DMS153 (cell line): ENCODE measurements at regions not wholly inside any gene's neighbourhood (a gene's known extent, or its start where the extent isn't known, plus 50 kb on each side); places are given as distances from the start of the nearest gene placed in this dataset.

ENCODE experiments used
- DNase-seq: peaks from one replicate; lab custom pipeline; 2025; lab: John Stamatoyannopoulos, UW

DNA sequence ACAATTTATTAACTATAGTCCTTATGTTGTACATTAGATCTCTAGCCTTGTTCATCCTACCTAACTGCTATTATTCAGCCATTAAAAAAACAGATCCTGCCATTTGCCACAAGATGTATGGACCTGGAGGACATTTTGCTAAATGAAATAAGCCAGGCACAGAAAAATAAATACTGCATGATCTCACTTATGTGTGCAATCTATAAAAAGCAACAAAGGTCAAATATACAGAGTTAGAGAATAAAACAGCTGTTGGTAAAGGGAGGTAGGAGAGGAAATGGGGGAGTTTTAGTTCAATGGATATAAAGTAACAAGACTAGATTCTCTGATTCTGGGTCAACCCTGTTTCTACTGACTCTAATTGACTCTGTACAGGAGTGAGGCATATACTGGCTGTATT, 103.3 kb upstream of the FAM9C start:
- DNase-seq, result no peak

DNA sequence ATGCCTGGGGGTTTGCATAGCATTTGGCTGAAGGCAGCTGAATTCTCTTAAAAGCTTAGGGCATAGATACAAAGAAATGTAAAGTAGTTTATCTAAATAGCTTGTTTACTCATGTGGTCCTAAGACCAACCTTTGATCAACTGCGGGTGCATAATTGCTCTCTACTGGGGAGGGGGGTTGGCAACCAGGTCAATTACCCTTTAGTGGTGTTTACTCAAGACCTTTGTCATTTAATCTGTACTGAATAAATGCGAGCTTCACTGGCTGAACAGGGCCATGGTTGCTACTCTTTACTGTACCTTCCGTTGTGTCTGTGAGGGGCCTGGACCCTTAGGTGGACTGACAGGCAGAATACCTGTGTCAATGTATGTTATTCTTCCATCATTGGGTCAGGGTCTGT, 102.7 kb upstream of the FAM9C start:
- DNase-seq, result no peak

DNA sequence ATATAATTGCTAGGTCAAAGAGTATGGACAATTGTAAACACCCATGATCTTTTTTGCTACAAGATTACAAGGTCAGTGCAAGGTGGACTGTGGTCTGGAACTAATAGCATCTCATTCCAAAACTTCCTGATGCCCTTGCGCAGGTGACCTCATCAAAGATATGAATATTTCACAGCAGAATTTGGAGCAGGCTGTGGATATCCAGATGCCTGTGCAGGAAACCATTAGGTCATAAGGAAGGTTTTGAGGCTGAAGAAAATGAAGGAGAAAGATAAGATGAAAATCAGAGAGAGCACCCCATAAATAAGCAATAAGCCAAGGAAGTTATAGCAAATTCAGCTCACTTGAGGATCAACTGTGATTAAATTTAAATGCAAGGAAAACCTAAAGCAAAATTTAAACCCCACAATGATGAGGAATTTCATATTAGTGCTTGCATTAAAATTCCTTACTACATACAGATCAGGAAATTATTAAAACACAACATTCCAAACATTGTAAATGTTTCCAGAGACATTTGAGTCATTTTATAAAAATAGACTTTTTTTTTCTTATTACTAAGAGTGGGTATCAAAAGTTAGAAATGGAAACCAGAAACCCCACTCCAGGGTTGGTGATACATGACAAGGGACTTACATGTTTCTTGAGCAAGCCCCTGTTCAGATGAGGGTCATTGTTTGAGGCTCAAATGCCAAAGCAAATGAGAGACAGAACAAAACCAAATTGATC, 100.7 kb upstream of the FAM9C start:
- no peak for DNase-seq

DNA sequence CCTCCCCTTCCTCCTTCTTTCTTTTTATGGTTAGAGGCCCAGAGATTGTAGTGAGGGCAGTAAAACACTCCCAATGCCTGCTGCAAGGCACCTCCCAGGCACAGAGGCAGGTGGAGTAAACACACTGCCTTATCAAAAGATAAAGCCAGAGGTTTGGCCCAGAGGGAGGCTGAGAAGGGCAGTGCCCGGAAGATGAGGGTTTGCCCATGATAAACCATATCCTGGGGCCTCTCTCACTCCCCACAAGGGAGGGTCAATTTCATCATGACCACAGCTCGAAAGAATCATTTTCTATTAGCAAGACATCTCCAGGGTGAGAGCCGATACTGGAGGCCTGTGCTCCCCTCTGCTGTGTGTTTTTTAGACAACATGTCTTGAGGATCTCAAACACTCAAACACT, 98.5 kb upstream of the FAM9C start:
- DNase-seq, result no peak

DNA sequence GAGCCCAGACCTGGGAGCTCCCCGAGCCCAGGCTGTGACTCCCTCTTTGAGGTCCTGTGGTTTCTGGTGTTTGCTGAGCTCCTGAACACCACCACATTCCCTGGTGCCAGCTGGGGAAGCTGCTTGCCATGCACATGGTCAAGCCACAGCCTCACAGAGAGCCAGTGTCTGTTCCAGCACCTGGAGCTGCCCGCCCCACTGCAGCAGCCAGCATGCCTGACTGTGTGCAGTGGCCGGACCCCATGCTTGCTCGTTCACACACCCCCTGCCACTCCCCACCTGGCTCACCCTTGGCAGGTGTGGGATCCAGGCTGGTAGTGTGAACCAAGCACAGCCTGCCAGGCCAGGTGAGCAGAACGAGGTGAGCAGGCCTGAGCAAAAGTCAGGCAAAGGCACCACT, 95.6 kb upstream of the FAM9C start:
- no peak for DNase-seq

DNA sequence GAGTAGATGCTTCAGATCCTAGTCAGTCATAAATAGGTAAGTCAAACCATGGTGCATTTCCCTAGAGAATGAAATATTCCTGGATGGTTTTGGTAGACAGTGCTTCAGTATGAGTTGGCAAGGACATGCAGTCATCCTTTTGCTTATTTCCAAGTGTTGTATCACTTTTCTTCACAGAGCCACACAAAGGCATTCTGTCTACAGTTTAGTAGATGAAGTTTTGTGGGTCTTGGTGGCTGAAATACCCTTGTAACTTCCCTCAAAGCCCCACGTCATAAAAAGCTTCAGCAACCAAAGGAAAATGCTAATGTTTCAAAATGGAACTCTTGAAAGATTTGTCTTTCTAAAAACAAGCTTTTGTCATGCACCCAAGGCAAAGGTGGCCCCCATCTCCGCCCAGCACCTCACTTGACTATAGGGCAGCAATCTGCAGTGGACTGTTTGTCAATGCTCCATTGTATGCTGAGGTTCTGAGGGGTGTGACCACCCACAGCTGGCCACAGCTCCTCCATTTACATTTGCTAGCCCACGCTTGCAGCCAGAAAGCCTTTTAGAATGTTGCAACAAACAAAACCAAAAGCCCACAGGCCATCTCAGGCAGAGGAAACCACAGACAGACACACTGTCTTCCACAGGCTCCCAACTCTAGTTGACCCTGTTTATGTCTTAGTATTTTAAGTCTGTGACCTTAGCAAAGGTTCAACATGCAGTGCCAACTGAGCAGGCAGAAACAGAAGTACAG, 87.1 kb upstream of the FAM9C start:
- DNase-seq, result no peak

DNA sequence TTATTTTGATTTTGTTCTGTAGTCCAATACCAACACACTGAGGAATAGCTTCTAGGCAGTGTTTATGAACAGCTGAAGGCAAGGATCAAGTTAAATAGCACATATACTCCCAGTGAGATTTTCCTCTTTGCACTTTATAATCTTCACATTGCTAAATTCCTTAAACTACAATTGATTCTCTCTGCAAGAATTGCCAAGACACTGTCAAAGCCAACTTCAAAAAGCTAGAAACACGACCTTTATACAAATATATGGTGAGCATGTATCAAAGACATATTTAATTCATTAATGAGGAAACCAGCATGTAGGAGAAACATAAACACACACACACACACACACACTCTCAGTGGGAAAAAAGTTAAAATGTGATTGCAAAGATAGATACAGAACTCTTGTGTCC, 86.4 kb upstream of the FAM9C start:
- DNase-seq, result no peak

DNA sequence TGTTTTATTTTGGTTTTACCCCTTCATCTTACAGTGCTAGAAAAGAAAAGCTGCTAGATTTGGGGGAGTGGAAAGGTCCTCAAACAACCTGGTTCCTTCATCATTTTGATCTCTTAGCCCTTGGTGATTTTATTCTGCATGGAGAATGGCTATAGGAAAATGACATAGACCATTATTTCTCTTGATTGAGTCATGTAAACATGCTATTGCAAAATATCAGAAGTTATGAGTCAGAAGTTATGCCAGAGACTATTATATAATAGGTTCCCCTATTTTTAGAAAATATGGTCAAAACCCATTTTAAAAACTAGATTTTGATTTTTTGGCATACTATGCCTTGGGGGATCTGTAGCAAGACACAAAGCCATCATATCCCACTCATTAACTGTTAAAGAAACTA, 83.7 kb upstream of the FAM9C start:
- DNase-seq, result no peak

DNA sequence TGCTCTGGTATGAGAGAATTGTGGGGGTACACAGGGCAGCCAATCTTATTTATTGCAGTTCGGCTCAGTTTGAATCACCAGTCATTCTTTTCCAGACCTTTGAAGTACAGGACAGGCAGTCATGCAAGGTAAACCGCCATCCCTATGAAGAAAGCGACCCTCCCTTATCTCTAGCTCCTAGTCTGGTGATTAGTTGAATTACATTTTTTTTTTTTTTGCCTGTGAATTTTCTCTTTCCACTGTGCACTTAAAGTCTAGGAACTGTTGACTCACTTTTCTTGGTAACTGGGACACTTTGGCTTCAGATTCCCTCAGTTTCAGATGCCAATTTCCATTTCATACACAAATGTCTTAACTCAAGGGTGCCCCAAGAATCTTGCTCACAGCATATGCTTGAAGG, 82.4 kb upstream of the FAM9C start:
- no peak for DNase-seq

DNA sequence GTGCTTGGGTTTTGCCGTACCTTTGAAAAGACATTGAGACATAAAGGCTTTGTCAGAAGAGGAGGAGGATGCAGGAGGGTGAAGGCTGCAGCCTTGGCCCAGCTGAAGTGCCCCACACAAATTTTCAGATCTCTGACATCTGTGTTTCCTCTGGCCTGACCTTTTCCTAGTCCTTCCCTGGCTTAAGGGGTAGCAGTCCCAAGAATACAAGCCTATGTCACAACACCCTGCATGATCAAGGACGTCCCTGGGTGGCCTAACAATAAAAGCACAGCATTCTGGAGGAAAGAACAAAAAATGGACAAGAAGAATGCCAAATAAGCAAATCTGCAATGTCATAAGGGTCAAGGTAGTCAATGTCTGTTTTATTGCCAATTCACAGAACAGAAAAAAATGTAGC, 80.8 kb upstream of the FAM9C start:
- DNase-seq, result no peak

DNA sequence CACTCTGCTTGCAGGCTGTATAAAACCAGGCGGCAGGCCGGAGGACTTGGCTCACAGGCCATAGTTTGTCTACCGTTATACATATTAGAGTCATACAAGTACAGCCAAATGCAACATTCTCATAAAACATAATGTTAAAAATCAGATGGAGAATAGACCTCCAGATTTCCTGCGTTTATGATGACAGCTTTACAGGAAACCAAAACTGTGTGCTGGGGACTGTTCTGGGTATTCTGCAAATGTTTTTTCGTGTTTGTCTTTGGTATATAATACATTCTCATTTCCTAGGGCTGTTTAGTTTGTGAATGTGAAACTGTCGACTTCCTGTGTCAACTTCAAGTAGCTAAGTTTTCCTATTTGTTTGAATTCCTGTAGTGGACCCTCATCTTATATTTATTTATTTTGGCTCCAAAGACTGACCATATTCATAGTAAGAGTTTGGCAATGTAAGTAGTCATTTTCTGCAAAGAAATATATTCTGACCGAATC, 79.5 kb upstream of the FAM9C start:
- no peak for DNase-seq

DNA sequence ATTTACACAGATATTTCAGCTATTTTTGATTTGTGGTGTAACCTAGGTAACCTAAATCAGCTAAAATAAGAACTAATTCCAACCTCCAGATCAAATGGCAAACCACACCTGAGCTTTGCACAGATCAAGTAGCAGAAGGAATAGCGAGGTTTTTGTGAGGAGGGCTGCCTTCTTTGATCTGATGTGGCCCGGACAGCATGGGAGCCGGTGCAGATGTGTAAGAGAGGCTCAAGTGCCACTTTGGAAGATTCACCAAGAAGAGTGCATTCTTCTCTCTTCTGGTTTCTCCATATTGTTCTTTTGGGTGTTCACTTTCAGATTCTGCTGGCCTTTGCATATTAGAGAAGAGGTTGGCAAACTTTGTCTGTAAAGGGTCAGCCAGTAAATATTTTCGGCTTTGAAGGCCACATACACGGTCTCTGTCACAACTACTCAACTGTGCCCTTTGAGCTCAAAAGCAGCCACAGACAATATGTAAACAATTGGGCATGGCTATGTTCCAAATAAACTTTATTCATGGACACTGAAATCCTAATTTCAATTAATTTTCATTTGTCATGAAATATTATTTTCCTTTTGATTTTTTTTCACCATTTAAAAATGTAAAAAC, 78.9 kb upstream of the FAM9C start:
- no peak for DNase-seq

DNA sequence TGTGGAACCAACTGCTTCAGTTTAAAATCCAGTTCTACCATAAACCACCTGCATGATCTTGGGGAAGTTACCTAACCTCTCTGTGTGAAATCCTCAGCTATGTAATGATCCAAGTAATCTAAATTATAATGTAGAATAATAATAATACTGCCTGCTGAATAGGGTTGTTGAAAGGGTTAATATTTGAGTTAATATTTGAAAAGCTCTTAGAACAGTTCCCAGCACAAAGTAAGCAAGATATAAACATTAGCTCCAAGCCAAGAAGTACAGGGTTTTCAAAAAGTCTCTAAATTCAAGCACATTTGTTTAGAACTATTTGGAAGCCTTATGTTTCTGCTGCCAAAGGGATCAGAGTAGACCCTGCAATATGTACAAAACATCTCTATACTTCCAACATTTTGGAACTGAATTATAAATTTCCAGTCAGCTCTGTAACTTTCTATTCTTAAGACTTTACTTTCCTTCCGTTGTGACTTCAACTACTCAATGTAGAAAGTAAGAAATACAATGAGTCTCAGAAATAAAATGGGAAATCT, 76.7 kb upstream of the FAM9C start:
- no peak for DNase-seq

DNA sequence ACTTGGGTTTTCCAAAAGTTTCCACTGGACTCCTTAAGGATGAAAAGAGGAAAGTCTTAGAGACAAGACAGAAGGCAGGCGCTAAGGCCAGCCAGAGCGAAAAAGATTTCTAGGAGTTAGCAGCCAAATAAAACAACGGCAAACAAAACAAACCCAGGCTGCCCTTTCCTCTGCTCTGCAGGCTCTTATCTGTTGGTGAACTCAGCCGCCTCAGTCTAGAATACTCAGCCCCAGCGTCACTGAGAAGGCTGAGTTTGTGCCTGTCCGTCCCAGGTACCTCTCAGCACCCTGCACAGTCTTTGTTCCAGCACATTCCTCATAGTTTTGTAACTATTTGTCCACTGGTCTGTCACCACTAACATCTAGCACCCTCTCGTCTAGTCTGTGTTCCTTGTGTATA, 75.6 kb upstream of the FAM9C start:
- DNase-seq, result no peak

DNA sequence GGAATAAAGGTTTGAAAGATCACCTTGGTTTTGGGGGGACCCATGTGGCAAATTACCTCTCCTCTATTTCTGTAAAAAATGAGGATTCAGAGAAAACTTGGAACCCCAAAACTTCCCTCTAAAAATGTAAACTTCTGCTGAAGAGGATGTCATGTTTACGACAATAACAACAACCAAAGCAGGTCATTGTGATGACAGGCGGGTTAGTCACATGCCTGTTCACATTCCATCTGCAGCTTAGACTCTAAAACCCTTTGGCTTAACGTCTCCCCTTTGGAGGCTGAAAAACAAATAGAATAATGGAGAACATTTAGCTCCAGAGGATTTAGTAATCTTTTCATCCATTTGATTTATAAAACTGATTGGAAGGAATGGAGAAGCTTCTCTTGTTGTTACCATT, 75.0 kb upstream of the FAM9C start:
- DNase-seq, result no peak

DNA sequence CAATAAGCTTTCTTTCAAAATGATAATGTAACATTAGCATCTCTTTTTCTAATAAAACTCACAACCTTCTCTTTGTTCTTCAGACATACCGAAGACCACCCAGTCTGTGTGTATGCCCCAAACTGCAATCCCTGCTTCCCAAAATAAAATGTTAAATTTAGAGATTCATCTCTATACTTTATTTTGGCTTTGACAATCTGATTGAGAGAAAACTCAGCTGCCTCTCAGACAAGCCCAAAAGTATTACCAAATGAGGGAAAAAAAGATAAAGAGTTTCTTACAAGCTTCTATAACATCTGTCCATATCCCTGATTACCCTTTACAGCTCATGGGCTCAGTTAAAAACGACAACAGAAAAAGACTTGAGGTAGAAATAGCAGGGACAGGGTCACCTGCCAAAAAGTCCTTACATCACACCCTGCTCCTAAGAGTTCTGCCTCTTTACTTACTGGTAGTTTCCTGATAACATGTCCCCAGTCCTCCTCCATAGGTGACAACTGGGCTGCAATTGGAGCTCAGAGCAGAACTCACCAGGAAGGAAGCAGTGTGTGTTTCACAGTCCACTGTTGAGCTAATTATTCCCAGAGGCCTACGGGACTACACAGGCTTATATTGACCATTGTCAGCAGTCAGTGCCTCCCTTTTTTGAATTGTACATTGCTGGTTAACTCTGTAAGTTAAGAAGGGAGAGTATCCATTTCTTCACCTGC, 70.9 kb upstream of the FAM9C start:
- DNase-seq, result no peak

DNA sequence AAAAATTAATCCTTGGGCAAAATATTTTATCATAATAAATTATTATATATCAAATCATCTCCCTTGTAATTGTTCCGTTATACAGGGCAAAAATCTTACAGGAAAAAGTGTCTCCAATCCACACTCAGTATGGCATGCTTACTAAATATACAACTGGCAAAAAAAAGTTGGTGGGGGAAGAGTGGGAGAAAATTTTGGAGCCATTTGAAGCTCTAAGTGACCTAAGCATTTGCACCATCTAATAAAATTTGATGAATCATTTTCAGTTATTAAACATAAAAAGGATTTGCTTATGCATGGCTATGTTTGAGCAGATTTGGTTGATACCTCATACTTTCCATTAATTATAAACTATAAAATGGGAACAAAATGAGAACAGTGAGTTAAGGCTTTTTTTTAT, 68.1 kb upstream of the FAM9C start:
- no peak for DNase-seq

DNA sequence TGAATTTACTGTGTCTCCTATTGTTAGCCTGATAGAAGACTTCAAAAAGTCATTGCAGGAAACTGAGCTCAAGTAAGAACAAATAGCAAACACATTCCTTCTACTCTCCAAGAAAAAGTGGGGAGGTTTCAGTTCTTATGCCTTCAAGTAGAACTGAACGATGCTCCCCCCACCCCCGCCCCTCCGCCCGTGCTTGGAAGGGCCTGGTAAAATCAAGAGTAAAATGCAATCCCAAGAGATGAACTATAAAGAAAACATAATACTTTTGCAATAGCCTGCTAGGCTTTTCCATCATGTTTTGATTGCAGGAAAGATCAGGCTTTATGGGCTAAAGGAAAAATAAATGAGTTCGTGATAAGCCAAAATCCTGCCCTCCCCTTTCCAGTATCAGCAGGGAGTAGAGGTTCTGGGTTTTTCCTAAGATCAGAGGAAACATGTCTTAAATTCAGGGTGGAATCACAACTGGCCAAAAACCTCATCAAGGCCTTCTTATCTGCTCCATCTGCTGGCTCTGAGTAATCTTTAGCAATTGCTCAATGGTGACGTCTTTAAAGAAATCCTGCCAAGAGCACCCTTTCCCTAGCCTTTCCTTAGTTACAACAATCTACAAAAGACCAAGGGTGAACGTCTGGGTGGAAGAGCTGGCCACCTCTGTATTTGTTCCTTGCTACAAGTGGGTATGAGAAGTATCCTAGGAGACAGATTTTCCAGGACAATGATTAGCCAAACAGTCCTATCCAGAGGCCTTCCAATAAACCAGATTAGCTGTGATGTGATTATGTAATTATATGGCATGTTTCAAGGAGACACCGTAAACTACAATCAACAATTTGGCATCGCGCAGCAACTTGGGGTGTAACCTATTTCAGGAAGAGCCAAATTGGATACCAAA, 66.3 kb upstream of the FAM9C start:
- no peak for DNase-seq

DNA sequence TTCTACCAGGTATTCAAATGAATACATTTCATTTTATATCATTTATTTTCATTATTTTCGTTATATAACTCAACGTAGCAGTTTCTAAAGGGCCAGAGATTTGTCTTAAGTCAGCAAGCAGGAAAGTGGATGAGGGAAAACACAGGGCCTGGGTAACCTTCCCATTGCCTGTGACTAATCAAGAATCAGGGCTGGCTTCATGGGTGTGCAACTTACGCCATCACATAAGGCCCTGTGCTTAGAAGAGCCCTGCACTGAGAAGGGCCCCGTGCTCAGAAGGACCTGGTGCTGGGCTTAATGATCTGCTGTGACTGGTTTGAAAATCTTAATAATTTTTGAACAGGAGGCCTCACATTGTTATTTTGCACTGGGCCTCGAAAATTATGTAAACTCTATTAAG, 65.4 kb upstream of the FAM9C start:
- DNase-seq, result no peak

DNA sequence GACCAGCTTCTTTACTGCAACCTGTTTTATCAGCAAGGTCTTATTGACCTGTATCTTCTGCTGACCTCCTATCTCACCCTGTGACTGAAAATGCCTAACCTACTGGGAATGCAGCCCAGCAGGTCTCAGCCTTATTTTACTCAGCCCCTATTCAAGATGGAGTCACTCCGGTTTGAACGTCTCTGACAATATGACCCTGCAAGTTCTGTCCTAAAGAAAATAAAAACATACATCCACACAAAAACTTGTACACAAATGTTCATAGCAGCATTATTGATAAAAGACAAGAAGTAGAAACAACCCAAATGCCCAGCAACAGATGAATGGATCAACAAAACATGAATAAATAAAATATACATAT, 59.5 kb upstream of the FAM9C start:
- DNase-seq, result no peak

DNA sequence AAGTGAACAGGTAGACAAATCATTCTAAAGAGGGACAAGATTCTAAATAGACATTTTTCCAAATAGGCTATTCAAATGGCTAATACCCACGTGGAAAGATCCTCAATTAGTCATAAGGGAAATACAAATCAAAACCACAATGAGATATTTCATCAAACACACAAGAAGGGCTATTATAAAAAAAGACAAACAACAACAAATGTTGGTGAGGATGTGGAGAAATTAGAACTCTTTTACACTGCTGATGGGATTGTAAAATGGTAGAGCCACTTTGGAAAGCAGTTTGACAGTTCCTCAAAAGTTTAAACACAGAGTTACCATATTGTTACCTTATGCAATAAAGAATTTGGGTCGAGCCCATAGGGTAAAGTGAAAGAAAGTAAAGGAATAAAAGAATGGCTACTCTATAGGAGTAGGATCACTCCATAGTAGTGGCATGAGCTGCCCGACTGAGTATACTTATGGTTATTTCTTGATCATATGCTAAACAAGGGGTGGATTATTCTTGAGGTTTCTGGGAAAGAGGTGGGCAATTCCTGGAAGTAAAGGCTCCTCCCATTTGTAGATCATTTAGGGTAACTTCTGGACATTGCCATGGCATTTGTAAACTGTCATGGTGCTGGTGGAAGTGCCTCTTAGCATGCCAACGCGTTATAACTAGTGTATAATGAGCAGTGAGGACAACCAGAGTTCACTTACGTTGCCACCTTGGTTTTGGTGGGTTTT, 58.9 kb upstream of the FAM9C start:
- DNase-seq, result no peak
